Calu3 (cell line): ENCODE measurements at regions not wholly inside any gene's neighbourhood (a gene's known extent, or its start where the extent isn't known, plus 50 kb on each side); places are given as distances from the start of the nearest gene placed in this dataset.

ENCODE experiments used
- BruUV-seq: library from RNA; stranded (reverse); fragments of 400-500 nt; replicated peaks from 2 replicates; lab custom pipeline; 2021; lab: Mats Ljungman, UMichigan
- CTCF ChIA-PET: fragments of 300-600 bp; sonication (Branson Sonifier 250); formaldehyde crosslinking; loops from one replicate; lab custom pipeline; 2022; ENCODE audit warnings: antibody characterized with exemption; lab: Charles Lee
- DNase-seq: peaks from one replicate; pipeline ENCODE4 v3.0.0; 2022
- H3K27ac Mint-ChIP-seq: one replicate; pipeline ENCODE4 v1.8.0; 2022; ENCODE audit warnings: mixed read lengths; ENCODE audit not compliant: unreplicated experiment
- H3K27me3 Mint-ChIP-seq: one replicate; pipeline ENCODE4 v1.8.0; 2022; ENCODE audit warnings: mixed read lengths; ENCODE audit not compliant: unreplicated experiment
- H3K36me3 Mint-ChIP-seq: one replicate; pipeline ENCODE4 v1.8.0; 2022; ENCODE audit warnings: mild to moderate bottlenecking, moderate library complexity, mixed read lengths; ENCODE audit not compliant: insufficient read depth, unreplicated experiment
- H3K4me1 Mint-ChIP-seq: one replicate; pipeline ENCODE4 v1.8.0; 2022; ENCODE audit warnings: mild to moderate bottlenecking, low read depth, mixed read lengths; ENCODE audit not compliant: unreplicated experiment
- H3K4me3 Mint-ChIP-seq: one replicate; pipeline ENCODE4 v1.8.0; 2022; ENCODE audit warnings: mild to moderate bottlenecking, low read depth, moderate library complexity, mixed read lengths; ENCODE audit not compliant: unreplicated experiment
- H3K9me3 Mint-ChIP-seq: one replicate; pipeline ENCODE4 v1.8.0; 2022; ENCODE audit warnings: low read depth, mixed read lengths; ENCODE audit not compliant: unreplicated experiment
- CTCF ChIP-seq: fragments of 200-600 bp; IDR thresholded peaks from one replicate; pipeline ENCODE4 v1.8.0; 2022; ENCODE audit warnings: antibody characterized with exemption; ENCODE audit not compliant: unreplicated experiment
- intact Hi-C: fragments of 100-400 bp; cut with micrococcal nuclease; formaldehyde crosslinking; loops from one replicate; pipeline ENCODE4 v1.10.0; 2022; ENCODE audit not compliant: unreplicated experiment

GRCh38 chr3:83894223-83894622 is 1064.6 kb upstream of the CADM2 start:
- Mint-ChIP-seq H3K27ac (no peak overlapping the region), H3K27me3 (no peaks in the 10 kb centered on the region), H3K4me1 (no peaks in the 10 kb centered on the region), H3K9me3 (no peaks in the 10 kb centered on the region), H3K36me3 (no peaks in the 10 kb centered on the region), H3K4me3 (no peak overlapping the region)
- BruUV-seq = no TSS peak
- DNase-seq = no peak
- TF ChIP-seq CTCF = no peak
- CTCF ChIA-PET = no interaction called here
- intact Hi-C loops = no loop called here

- BruUV-seq = no TSS peak
- Mint-ChIP-seq H3K27me3 (no peaks in the 10 kb centered on the region), H3K9me3 (no peaks in the 10 kb centered on the region), H3K4me1 (no peaks in the 10 kb centered on the region), H3K36me3 (no peaks in the 10 kb centered on the region), H3K27ac (no peak overlapping the region), H3K4me3 (no peak overlapping the region)
- no peak for DNase-seq
- CTCF ChIA-PET = no interaction called here
- TF ChIP-seq CTCF = no peak
- intact Hi-C loops = no loop called here
Measured at GRCh38 chr3:83895892-83896291, 1062.9 kb upstream of the CADM2 start.

- no peaks in the 10 kb centered on the region for H3K9me3 Mint-ChIP-seq
- no TSS peak for BruUV-seq
- CTCF ChIA-PET = no interaction called here
- no peaks in the 10 kb centered on the region for H3K4me1 Mint-ChIP-seq
- no peak for DNase-seq
- no peak overlapping the region for H3K4me3 Mint-ChIP-seq
- no peaks in the 10 kb centered on the region for H3K27me3 Mint-ChIP-seq
- H3K36me3 Mint-ChIP-seq = no peaks in the 10 kb centered on the region
- no peak overlapping the region for H3K27ac Mint-ChIP-seq
- no peak for TF ChIP-seq CTCF
- intact Hi-C loops = no loop called here
Measured at GRCh38 chr3:83902787-83903533, 1055.8 kb upstream of the CADM2 start.

- no TSS peak for BruUV-seq
- Mint-ChIP-seq H3K36me3 (no peaks in the 10 kb centered on the region), H3K9me3 (no peaks in the 10 kb centered on the region), H3K27ac (no peak overlapping the region), H3K4me1 (no peaks in the 10 kb centered on the region), H3K27me3 (no peaks in the 10 kb centered on the region), H3K4me3 (no peak overlapping the region)
- TF ChIP-seq CTCF = no peak
- CTCF ChIA-PET = no interaction called here
- intact Hi-C loops = no loop called here
- no peak for DNase-seq
Measured at GRCh38 chr3:83913381-83913780, 1045.4 kb upstream of the CADM2 start.
